Endodermal cell (in vitro differentiated cells): ENCODE measurements at regions not wholly inside any gene's neighbourhood (a gene's known extent, or its start where the extent isn't known, plus 50 kb on each side); places are given as distances from the start of the nearest gene placed in this dataset.

Source experiments
- DNase-seq: peaks from one replicate; pipeline ENCODE4 v3.0.0-alpha.2; 2017
- H3K27ac ChIP-seq: 2 replicates; pipeline ENCODE4 v1.5.1; 2013; ENCODE audit warnings: mild to moderate bottlenecking, low read depth, low read length, moderate library complexity
- H3K27me3 ChIP-seq: 2 replicates; pipeline ENCODE4 v1.6.1; 2013; ENCODE audit warnings: mild to moderate bottlenecking, low read length, moderate library complexity; ENCODE audit not compliant: insufficient read depth, control insufficient read depth, poor library complexity, severe bottlenecking
- H3K36me3 ChIP-seq: 2 replicates; pipeline ENCODE4 v1.7.0; 2013; ENCODE audit warnings: mild to moderate bottlenecking, low read length, moderate library complexity; ENCODE audit not compliant: control insufficient read depth, insufficient read depth
- H3K4me1 ChIP-seq: one replicate; pipeline ENCODE4 v1.7.0; 2013; ENCODE audit warnings: low read length; ENCODE audit not compliant: control insufficient read depth, insufficient read depth
- H3K4me3 ChIP-seq: 2 replicates; pipeline ENCODE4 v1.5.1; 2013; ENCODE audit warnings: mild to moderate bottlenecking, low read length, moderate library complexity
- H3K9ac ChIP-seq: 2 replicates; pipeline ENCODE4 v1.6.1; 2013; ENCODE audit warnings: mild to moderate bottlenecking, low read length, moderate library complexity; ENCODE audit not compliant: poor library complexity, severe bottlenecking; ENCODE audit errors: extremely low read depth
- H3K9me3 ChIP-seq: 2 replicates; pipeline ENCODE4 v1.6.1; 2013; ENCODE audit warnings: mild to moderate bottlenecking, low read length, moderate library complexity; ENCODE audit not compliant: control insufficient read depth
- H3K27ac Mint-ChIP-seq: 2 replicates; pipeline ENCODE4 v1.8.0; 2020; ENCODE audit warnings: mixed read lengths
- H3K27me3 Mint-ChIP-seq: 2 replicates; pipeline ENCODE4 v1.8.0; 2021; ENCODE audit warnings: mild to moderate bottlenecking, mixed read lengths; ENCODE audit not compliant: insufficient read depth
- H3K36me3 Mint-ChIP-seq: 2 replicates; pipeline ENCODE4 v1.8.0; 2020; ENCODE audit warnings: low read depth, mixed read lengths
- H3K4me1 Mint-ChIP-seq: 2 replicates; pipeline ENCODE4 v1.8.0; 2020; ENCODE audit warnings: mixed read lengths
- H3K4me3 Mint-ChIP-seq: 2 replicates; pipeline ENCODE4 v1.8.0; 2020; ENCODE audit warnings: mild to moderate bottlenecking, moderate library complexity, mixed read lengths
- H3K9me3 Mint-ChIP-seq: 2 replicates; pipeline ENCODE4 v1.8.0; 2020; ENCODE audit warnings: mild to moderate bottlenecking, mixed read lengths
- CTCF ChIP-seq: fragments of 200-600 bp; sonication (generic); conservative IDR thresholded peaks from 2 replicates; pipeline ENCODE4 v1.5.0; 2021; ENCODE audit warnings: antibody characterized with exemption, mild to moderate bottlenecking
- WGBS, 2 experiments: methylation state at CpG; one replicate each; pipeline versions ENCODE4 v1.1.5 to v1.1.7; 2013; ENCODE audit warnings: missing lambda C conversion rate in 2 of 2, mixed read lengths in 1 of 2; ENCODE audit not compliant: insufficient coverage in 1 of 2, insufficient read length in 1 of 2; 5-methylcytosine and 5-hydroxymethylcytosine counted together

- no peaks in the 10 kb centered on the region for H3K9me3 ChIP-seq
- H3K4me1 ChIP-seq: peaks cover 8% of the 10 kb centered on the region
- H3K27me3 Mint-ChIP-seq: peaks cover 11% of the 10 kb centered on the region
- WGBS, 2 experiments: 87 to 91% methylated on average over 3 of the region's 3 CpGs
- no peaks in the 10 kb centered on the region for H3K9me3 Mint-ChIP-seq
- no peak overlapping the region for H3K27ac Mint-ChIP-seq
- H3K36me3 Mint-ChIP-seq: no peaks in the 10 kb centered on the region
- no peak overlapping the region for H3K4me3 ChIP-seq
- H3K36me3 ChIP-seq: no peaks in the 10 kb centered on the region
- H3K27me3 ChIP-seq: no peaks in the 10 kb centered on the region
- TF ChIP-seq CTCF: no peak
- peaks cover 17% of the 10 kb centered on the region for H3K4me1 Mint-ChIP-seq
- DNase-seq: no peak
- no peak overlapping the region for H3K27ac ChIP-seq
- H3K4me3 Mint-ChIP-seq: no peak overlapping the region
- no peak overlapping the region for H3K9ac ChIP-seq
Measured at GRCh38 chr5:115417076-115417475, 120.6 kb upstream of the CCDC112 start.

GRCh38 chr5:115415143-115415491, 118.7 kb upstream of the CCDC112 start:
- H3K4me1 Mint-ChIP-seq: peaks cover 17% of the 10 kb centered on the region
- TF ChIP-seq CTCF: no peak
- peaks cover 8% of the 10 kb centered on the region for H3K4me1 ChIP-seq
- H3K27ac Mint-ChIP-seq: no peak overlapping the region
- no peak for DNase-seq
- no peaks in the 10 kb centered on the region for H3K36me3 Mint-ChIP-seq
- H3K9me3 ChIP-seq: no peaks in the 10 kb centered on the region
- no peak overlapping the region for H3K9ac ChIP-seq
- no peak overlapping the region for H3K4me3 Mint-ChIP-seq
- H3K4me3 ChIP-seq: no peak overlapping the region
- H3K36me3 ChIP-seq: no peaks in the 10 kb centered on the region
- H3K27ac ChIP-seq: no peak overlapping the region
- peaks cover 11% of the 10 kb centered on the region for H3K27me3 Mint-ChIP-seq
- no peaks in the 10 kb centered on the region for H3K9me3 Mint-ChIP-seq
- no peaks in the 10 kb centered on the region for H3K27me3 ChIP-seq
- 67 to 71% methylated on average over 1 of the region's 1 CpG for WGBS, 2 experiments

GRCh38 chr5:115414406-115415142, 118.1 kb upstream of the CCDC112 start:
- H3K9me3 Mint-ChIP-seq: no peaks in the 10 kb centered on the region
- Histone ChIP-seq H3K27me3 (no peaks in the 10 kb centered on the region), H3K4me1 (peaks cover 8% of the 10 kb centered on the region), H3K27ac (no peak overlapping the region), H3K4me3 (no peak overlapping the region), H3K9ac (no peak overlapping the region), H3K9me3 (no peaks in the 10 kb centered on the region), H3K36me3 (no peaks in the 10 kb centered on the region)
- WGBS, 2 experiments: 93 to 94% methylated on average over 3 to 5 of the region's 5 CpGs
- peaks cover 17% of the 10 kb centered on the region for H3K4me1 Mint-ChIP-seq
- no peak for DNase-seq
- no peaks in the 10 kb centered on the region for H3K36me3 Mint-ChIP-seq
- no peak overlapping the region for H3K4me3 Mint-ChIP-seq
- no peak for TF ChIP-seq CTCF
- no peak overlapping the region for H3K27ac Mint-ChIP-seq
- peaks cover 8% of the 10 kb centered on the region for H3K27me3 Mint-ChIP-seq
